Endothelial cell of umbilical vein (primary cell): ENCODE measurements at regions not wholly inside any gene's neighbourhood (a gene's known extent, or its start where the extent isn't known, plus 50 kb on each side); places are given as distances from the start of the nearest gene placed in this dataset.

Experiments
- BruUV-seq: library from RNA; stranded (reverse); fragments of 400-500 nt; replicated peaks from 2 replicates; lab custom pipeline; 2021; lab: Mats Ljungman, UMichigan
- CTCF ChIA-PET: fragments of 300-600, 350-600 bp; sonication (Branson Sonifier 250); formaldehyde crosslinking; loops from one replicate; lab custom pipeline; 2021; ENCODE audit warnings: antibody characterized with exemption, inconsistent platforms; lab: Charles Lee
- POLR2A ChIA-PET: fragments of 300-600, 350-600 bp; sonication (Branson Sonifier 250); formaldehyde crosslinking; loops from one replicate; lab custom pipeline; 2021; ENCODE audit warnings: antibody characterized with exemption, inconsistent platforms; lab: Charles Lee
- DNase-seq: peaks from one replicate; pipeline ENCODE4 v3.0.0-alpha.2; 2011; ENCODE audit warnings: low read depth, low spot score
- FAIRE-seq: peaks from 2 replicates; lab custom pipeline; 2011; peaks lifted over from hg19 to GRCh38; lab: Jason Lieb, UNC
- H2AFZ ChIP-seq: 2 replicates; pipeline ENCODE4 v1.6.0; 2012; ENCODE audit warnings: low read depth, low read length, control low read depth, inconsistent platforms
- H3K27ac ChIP-seq: 2 replicates; pipeline ENCODE4 v1.5.1; 2011; ENCODE audit warnings: low read depth, mild to moderate bottlenecking, control low read depth, low read length, moderate library complexity; ENCODE audit not compliant: insufficient read depth
- H3K27me3 ChIP-seq, 2 experiments: 2 replicates each; pipeline versions ENCODE4 v1.6.0 to v1.6.1; 2011; ENCODE audit warnings: low read length in 2 of 2, mixed read lengths in 1 of 2; ENCODE audit not compliant: control insufficient read depth in 2 of 2, insufficient read depth in 2 of 2
- H3K36me3 ChIP-seq, 2 experiments: 2 replicates in 1 of 2; 3 replicates in 1 of 2; pipeline ENCODE4 v1.5.1; 2011; ENCODE audit warnings: low read length in 2 of 2, mild to moderate bottlenecking in 1 of 2, moderate library complexity in 1 of 2; ENCODE audit not compliant: control insufficient read depth in 2 of 2, insufficient read depth in 2 of 2; ENCODE audit errors: extremely low read depth in 1 of 2
- H3K4me1 ChIP-seq: 3 replicates; pipeline ENCODE4 v1.5.1; 2011; ENCODE audit warnings: mild to moderate bottlenecking, low read length; ENCODE audit not compliant: control insufficient read depth, insufficient read depth; ENCODE audit errors: extremely low read depth
- H3K4me2 ChIP-seq: 2 replicates; pipeline ENCODE4 v1.6.1; 2011; ENCODE audit warnings: low read length, control low read depth, mixed read lengths; ENCODE audit not compliant: insufficient read depth
- H3K4me3 ChIP-seq, 3 experiments: fragments of 200-600 bp in 1 of 3; sonication (generic), shearing (Covaris generic) in 1 of 3; replicated peaks in 1 of 3; 2 replicates each; pipeline ENCODE4 v1.5.1; 2011 to 2016; ENCODE audit warnings: control low read depth in 3 of 3, low read length in 3 of 3, mild to moderate bottlenecking in 2 of 3, inconsistent platforms in 1 of 3, low read depth in 1 of 3, moderate library complexity in 1 of 3; ENCODE audit not compliant: insufficient read depth in 1 of 3
- H3K79me2 ChIP-seq: 2 replicates; pipeline ENCODE4 v1.6.0; 2012; ENCODE audit warnings: low read length, inconsistent platforms; ENCODE audit not compliant: control insufficient read depth, insufficient read depth
- H3K9ac ChIP-seq: replicated peaks from 2 replicates; pipeline ENCODE3; 2011; ENCODE audit warnings: low read length, control low read depth; ENCODE audit not compliant: insufficient read depth; ENCODE audit errors: extremely low read depth
- H3K9me1 ChIP-seq: replicated peaks from 3 replicates; pipeline ENCODE4 v1.6.0; 2011; ENCODE audit warnings: mild to moderate bottlenecking, low read length; ENCODE audit not compliant: control insufficient read depth, insufficient read depth; ENCODE audit errors: extremely low read depth
- H3K9me3 ChIP-seq: replicated peaks from 2 replicates; pipeline ENCODE4 v1.5.1; 2012; ENCODE audit warnings: low read length, inconsistent platforms; ENCODE audit not compliant: control insufficient read depth, insufficient read depth
- H4K20me1 ChIP-seq: replicated peaks from 2 replicates; pipeline ENCODE3; 2011; ENCODE audit warnings: mild to moderate bottlenecking, low read length; ENCODE audit not compliant: control insufficient read depth, insufficient read depth; ENCODE audit errors: extremely low read depth
- EZH2 ChIP-seq: IDR thresholded peaks from 2 replicates; pipeline ENCODE4 v1.6.1; 2012; ENCODE audit warnings: borderline replicate concordance, low read depth, mild to moderate bottlenecking, moderate library complexity, low read length, inconsistent platforms; ENCODE audit not compliant: severe bottlenecking
- FOS ChIP-seq: IDR thresholded peaks from 2 replicates; pipeline ENCODE4 v1.6.1; 2011; ENCODE audit warnings: mild to moderate bottlenecking, low read length, moderate library complexity, borderline replicate concordance; ENCODE audit not compliant: insufficient read depth
- GATA2 ChIP-seq: IDR thresholded peaks from 2 replicates; pipeline ENCODE4 v1.7.0; 2011; ENCODE audit warnings: low read depth, mild to moderate bottlenecking, moderate library complexity, mixed read lengths, low read length; ENCODE audit not compliant: insufficient read length, insufficient read depth
- JUN ChIP-seq: IDR thresholded peaks from 2 replicates; pipeline ENCODE4 v1.6.1; 2011; ENCODE audit warnings: borderline replicate concordance, low read depth; ENCODE audit not compliant: insufficient read length, insufficient read depth
- MAX ChIP-seq: IDR thresholded peaks from 2 replicates; pipeline ENCODE4 v1.6.1; 2011; ENCODE audit not compliant: insufficient read depth, insufficient read length
- MYC ChIP-seq: IDR thresholded peaks from one replicate; pipeline ENCODE4 v1.6.1; 2011; ENCODE audit warnings: mild to moderate bottlenecking, low read depth, low read length
- POLR2A ChIP-seq: IDR thresholded peaks from 2 replicates; pipeline ENCODE4 v1.6.1; 2012; ENCODE audit warnings: low read depth, mild to moderate bottlenecking, control low read depth, low read length
- POLR2AphosphoS5 ChIP-seq: IDR thresholded peaks from 2 replicates; pipeline ENCODE4 v1.6.1; 2012; ENCODE audit warnings: low read depth, mild to moderate bottlenecking, control low read depth, low read length, moderate library complexity; ENCODE audit not compliant: insufficient read depth
- dilution Hi-C: fragments of 300-500 bp; cut with MboI; formaldehyde crosslinking; loops from one replicate; pipeline ENCODE4 v1.15.0; 2019; ENCODE audit warnings: low sequenced_read_pairs; ENCODE audit not compliant: extremely low pct_ligation_motif_present
- intact Hi-C: fragments of 100-400 bp; cut with micrococcal nuclease; formaldehyde crosslinking; loops from one replicate; pipeline ENCODE4 v1.10.0; 2022
- TF ChIP-seq, protein P1 (sequence below), 2 donors: IDR thresholded peaks; 1 replicate in 1 of 2; 2 replicates in 1 of 2; pipeline ENCODE4 v1.5.1; 2011; ENCODE audit warnings: low read length in 2 of 2, mild to moderate bottlenecking in 2 of 2, moderate library complexity in 2 of 2, control low read depth in 1 of 2, inconsistent platforms in 1 of 2, low read depth in 1 of 2; ENCODE audit not compliant: insufficient read depth in 1 of 2; ENCODE audit errors: extremely low read depth in 1 of 2

DNA sequence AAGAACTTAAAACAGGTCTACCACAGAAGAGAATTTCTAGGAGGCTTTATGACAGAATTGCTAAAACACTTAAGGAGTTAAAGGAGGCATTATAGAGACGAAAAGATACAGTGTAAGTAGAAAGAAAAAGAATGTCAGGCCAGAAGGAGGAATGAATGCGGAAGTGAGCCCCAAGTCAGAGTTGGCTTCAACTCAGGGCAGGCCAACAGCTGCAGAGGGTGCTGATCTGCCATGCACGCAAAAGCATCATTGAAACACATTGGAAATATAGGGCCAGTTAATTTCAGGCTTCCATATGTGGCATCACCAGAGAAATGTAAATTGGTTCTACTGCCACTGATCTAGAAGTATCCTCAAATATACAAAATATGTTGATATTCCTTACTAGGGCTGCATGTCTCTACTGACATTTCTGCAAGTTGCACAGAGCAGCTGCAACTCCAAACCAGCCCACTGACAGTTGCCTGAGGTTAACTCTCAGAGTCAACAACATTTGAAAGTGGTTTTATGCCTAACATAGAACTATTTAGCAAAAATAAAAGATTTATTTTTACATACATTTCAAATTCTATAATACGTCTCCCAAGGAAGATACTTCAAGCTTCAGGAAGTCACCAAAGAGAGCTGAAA is 324.1 kb downstream of the C11orf87 start:
- intact Hi-C loops = no loop called here
- Histone ChIP-seq H3K4me3 (no peak overlapping the region), H3K4me2 (no peak overlapping the region), H3K4me1 (no peaks in the 10 kb centered on the region), H3K9me1 (no peaks in the 10 kb centered on the region), H3K9me3 (no peaks in the 10 kb centered on the region), H3K27me3 (no peaks in the 10 kb centered on the region), H4K20me1 (no peaks in the 10 kb centered on the region), H3K9ac (no peak overlapping the region), H3K27ac (no peak overlapping the region), H3K79me2 (no peaks in the 10 kb centered on the region), H2AFZ (no peak overlapping the region), H3K36me3 (no peaks in the 10 kb centered on the region)
- no TSS peak for BruUV-seq
- dilution Hi-C loops = no loop called here
- TF ChIP-seq POLR2A (no peak), MYC (no peak)
- TF ChIP-seq, protein P1, sequence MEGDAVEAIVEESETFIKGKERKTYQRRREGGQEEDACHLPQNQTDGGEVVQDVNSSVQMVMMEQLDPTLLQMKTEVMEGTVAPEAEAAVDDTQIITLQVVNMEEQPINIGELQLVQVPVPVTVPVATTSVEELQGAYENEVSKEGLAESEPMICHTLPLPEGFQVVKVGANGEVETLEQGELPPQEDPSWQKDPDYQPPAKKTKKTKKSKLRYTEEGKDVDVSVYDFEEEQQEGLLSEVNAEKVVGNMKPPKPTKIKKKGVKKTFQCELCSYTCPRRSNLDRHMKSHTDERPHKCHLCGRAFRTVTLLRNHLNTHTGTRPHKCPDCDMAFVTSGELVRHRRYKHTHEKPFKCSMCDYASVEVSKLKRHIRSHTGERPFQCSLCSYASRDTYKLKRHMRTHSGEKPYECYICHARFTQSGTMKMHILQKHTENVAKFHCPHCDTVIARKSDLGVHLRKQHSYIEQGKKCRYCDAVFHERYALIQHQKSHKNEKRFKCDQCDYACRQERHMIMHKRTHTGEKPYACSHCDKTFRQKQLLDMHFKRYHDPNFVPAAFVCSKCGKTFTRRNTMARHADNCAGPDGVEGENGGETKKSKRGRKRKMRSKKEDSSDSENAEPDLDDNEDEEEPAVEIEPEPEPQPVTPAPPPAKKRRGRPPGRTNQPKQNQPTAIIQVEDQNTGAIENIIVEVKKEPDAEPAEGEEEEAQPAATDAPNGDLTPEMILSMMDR (IDR thresholded peaks at IDR 0.05; ENCODE audit: extremely low read depth in 1 of 2, insufficient read depth in 1 of 2, low read depth in 1 of 2, low read length in 2 of 2) = no peak
- DNase-seq (no peak), FAIRE-seq (no peak)
- POLR2A ChIA-PET = no interaction called here
- CTCF ChIA-PET = no interaction called here

GRCh38 chr11:109747839-109748238 is 325.8 kb downstream of the C11orf87 start:
- no peaks in the 10 kb centered on the region for H3K9me3 ChIP-seq
- TF ChIP-seq GATA2 (no peak), MAX (no peak), POLR2AphosphoS5 (no peak), JUN (no peak), FOS (no peak), EZH2 (no peak), POLR2A (no peak)
- TF ChIP-seq, protein P1 (IDR thresholded peaks at IDR 0.05; ENCODE audit: extremely low read depth in 1 of 2, insufficient read depth in 1 of 2, low read depth in 1 of 2, low read length in 2 of 2) = no peak
- no peak overlapping the region for H3K4me3 ChIP-seq
- no peak overlapping the region for H3K27ac ChIP-seq
- no peak overlapping the region for H3K4me2 ChIP-seq
- H3K9ac ChIP-seq = no peak overlapping the region
- intact Hi-C loops (no loop called here), dilution Hi-C loops (no loop called here)
- H3K36me3 ChIP-seq = no peaks in the 10 kb centered on the region
- no peaks in the 10 kb centered on the region for H3K27me3 ChIP-seq
- no peaks in the 10 kb centered on the region for H4K20me1 ChIP-seq
- POLR2A ChIA-PET = no interaction called here
- BruUV-seq = no TSS peak
- H3K79me2 ChIP-seq = no peaks in the 10 kb centered on the region
- no peak for FAIRE-seq
- CTCF ChIA-PET = interaction anchor here (1.2 kb wide), 1 partner anchor 16 kb away, joined by 4 read pairs; no protein-coding TSS in a partner anchor
- no peaks in the 10 kb centered on the region for H3K9me1 ChIP-seq
- H3K4me1 ChIP-seq = no peaks in the 10 kb centered on the region
- no peak overlapping the region for H2AFZ ChIP-seq
- no peak for DNase-seq
